GM23248 (cell line): ENCODE measurements at regions not wholly inside any gene's neighbourhood (a gene's known extent, or its start where the extent isn't known, plus 50 kb on each side); places are given as distances from the start of the nearest gene placed in this dataset.

Source experiments
- DNase-seq: peaks from one replicate; pipeline ENCODE4 v3.0.0-alpha.2; 2015
- H2AFZ ChIP-seq: fragments of 200-600 bp; sonication (generic); 2 replicates; pipeline ENCODE4 v1.6.1; 2016; ENCODE audit warnings: antibody characterized with exemption
- H3F3A ChIP-seq: fragments of 200-600 bp; sonication (generic); 2 replicates; pipeline ENCODE4 v1.6.1; 2016; ENCODE audit warnings: mild to moderate bottlenecking, antibody characterized with exemption, mixed run types; ENCODE audit not compliant: insufficient read depth
- H3K27ac ChIP-seq: fragments of 200-600 bp; sonication (generic); 2 replicates; pipeline ENCODE4 v1.5.1; 2016; ENCODE audit warnings: mild to moderate bottlenecking
- H3K27me3 ChIP-seq: fragments of 200-600 bp; sonication (generic); replicated peaks from 2 replicates; pipeline ENCODE4 v1.6.1; 2016; ENCODE audit warnings: mild to moderate bottlenecking; ENCODE audit not compliant: insufficient read depth
- H3K36me3 ChIP-seq: fragments of 200-600 bp; sonication (generic); 2 replicates; pipeline ENCODE4 v1.6.1; 2016; ENCODE audit warnings: low read depth, mild to moderate bottlenecking
- H3K4me1 ChIP-seq: fragments of 200-600 bp; sonication (generic); 2 replicates; pipeline ENCODE4 v1.6.1; 2016; ENCODE audit warnings: mild to moderate bottlenecking; ENCODE audit not compliant: insufficient read depth
- H3K4me2 ChIP-seq: fragments of 200-600 bp; sonication (generic); one replicate; pipeline ENCODE4 v1.6.1; 2016; ENCODE audit warnings: mild to moderate bottlenecking; ENCODE audit not compliant: unreplicated experiment
- H3K4me3 ChIP-seq: fragments of 200-600 bp; sonication (generic); 2 replicates; pipeline ENCODE4 v1.5.1; 2016; ENCODE audit warnings: mild to moderate bottlenecking
- H3K79me2 ChIP-seq: fragments of 200-600 bp; sonication (generic); 2 replicates; pipeline ENCODE4 v1.6.1; 2016; ENCODE audit warnings: mild to moderate bottlenecking; ENCODE audit not compliant: insufficient read depth
- H3K9ac ChIP-seq: fragments of 200-600 bp; sonication (generic); 2 replicates; pipeline ENCODE4 v1.6.1; 2016; ENCODE audit warnings: mild to moderate bottlenecking
- H3K9me2 ChIP-seq: fragments of 200-600 bp; sonication (generic); 2 replicates; pipeline ENCODE4 v1.6.1; 2016; ENCODE audit warnings: mixed run types, mild to moderate bottlenecking, moderate library complexity; ENCODE audit not compliant: insufficient read depth
- H3K9me3 ChIP-seq: fragments of 200-600 bp; sonication (generic); one replicate; pipeline ENCODE4 v1.6.1; 2017; ENCODE audit warnings: low read depth
- H4K20me1 ChIP-seq: fragments of 200-600 bp; sonication (generic); 2 replicates; pipeline ENCODE4 v1.6.0; 2016; ENCODE audit not compliant: insufficient read depth
- EZH2 ChIP-seq: fragments of 200-600 bp; sonication (generic); IDR thresholded peaks from 2 replicates; pipeline ENCODE4 v1.6.1; 2018; ENCODE audit warnings: antibody characterized with exemption, mild to moderate bottlenecking; ENCODE audit not compliant: insufficient read depth, poor library complexity, severe bottlenecking
- EZH2phosphoT487 ChIP-seq: fragments of 200-600 bp; sonication (generic); IDR thresholded peaks from 2 replicates; pipeline ENCODE4 v1.6.1; 2018; ENCODE audit warnings: antibody characterized with exemption, moderate library complexity, mild to moderate bottlenecking, low read depth; ENCODE audit not compliant: insufficient read depth
- WGBS, 2 experiments: methylation state at CpG; one replicate each; pipeline ENCODE4 v1.1.6; 2015 to 2017; ENCODE audit warnings: low lambda C conversion rate in 2 of 2, low coverage in 1 of 2; ENCODE audit errors: missing lambda C conversion rate in 2 of 2; 5-methylcytosine and 5-hydroxymethylcytosine counted together
- in situ Hi-C: fragments of 300-500 bp; cut with MboI; formaldehyde crosslinking; loops from 2 replicates; pipeline ENCODE4 v1.15.0; 2020

DNA sequence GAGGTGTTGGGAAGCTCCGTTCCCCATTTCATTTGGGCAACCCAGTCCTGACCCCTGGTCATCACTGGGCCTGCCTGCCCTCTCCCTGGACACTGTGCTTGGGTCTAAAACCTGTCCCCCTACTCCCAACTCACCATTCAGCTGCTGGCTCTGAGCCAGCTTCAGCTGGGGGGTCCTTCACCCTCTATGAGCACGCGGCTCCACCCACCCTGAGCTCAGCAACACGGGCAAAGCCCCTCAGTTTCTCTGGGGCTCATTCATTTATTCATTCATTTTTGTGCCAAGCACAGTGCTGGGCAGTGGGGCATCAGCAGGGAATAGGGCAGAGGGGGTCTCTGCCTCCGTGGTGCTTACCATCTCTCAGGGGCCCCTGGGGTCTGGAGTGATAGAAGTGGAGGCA is 199.8 kb upstream of the MVB12B start:
- Histone ChIP-seq H3K27ac (no peak overlapping the region), H3F3A (no peaks in the 10 kb centered on the region), H3K79me2 (no peaks in the 10 kb centered on the region), H3K9me2 (no peaks in the 10 kb centered on the region), H3K27me3 (peaks cover 9% of the 10 kb centered on the region), H2AFZ (no peak overlapping the region), H3K4me3 (no peak overlapping the region), H3K9me3 (no peaks in the 10 kb centered on the region), H4K20me1 (no peaks in the 10 kb centered on the region), H3K36me3 (no peaks in the 10 kb centered on the region), H3K4me2 (no peak overlapping the region), H3K9ac (no peak overlapping the region), H3K4me1 (no peaks in the 10 kb centered on the region)
- in situ Hi-C loops, result no loop called here
- DNase-seq, result no peak
- 44 to 45% methylated on average over 5 of the region's 5 CpGs for WGBS, 2 experiments
- no peak for TF ChIP-seq EZH2
- no peak for TF ChIP-seq EZH2phosphoT487

DNA sequence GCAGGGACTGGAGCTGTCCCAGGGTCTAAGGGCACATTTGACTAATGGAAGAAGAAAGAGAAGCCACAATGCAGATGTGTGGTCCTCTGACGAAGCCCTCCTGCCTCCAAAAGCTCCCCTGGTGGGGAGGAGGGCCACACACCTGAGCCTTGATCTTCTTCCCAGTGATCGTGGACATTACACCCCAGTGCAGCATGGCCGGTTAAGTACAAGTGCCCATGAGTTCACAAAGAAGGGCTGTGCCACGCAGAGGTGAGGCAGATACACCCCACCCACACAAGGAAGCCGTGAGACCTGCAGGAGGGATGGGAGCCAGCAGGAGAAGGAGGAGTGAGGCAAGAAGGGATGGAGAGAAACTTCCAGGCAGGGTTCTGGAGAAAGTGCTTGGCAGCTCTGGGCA is 199.0 kb upstream of the MVB12B start:
- no peaks in the 10 kb centered on the region for H3K79me2 ChIP-seq
- no peak overlapping the region for H3K4me3 ChIP-seq
- in situ Hi-C loops, result no loop called here
- H3K9me2 ChIP-seq, result no peaks in the 10 kb centered on the region
- DNase-seq, result no peak
- no peak overlapping the region for H3K27ac ChIP-seq
- no peak overlapping the region for H3K4me2 ChIP-seq
- no peak overlapping the region for H3K9ac ChIP-seq
- no peaks in the 10 kb centered on the region for H4K20me1 ChIP-seq
- no peaks in the 10 kb centered on the region for H3K36me3 ChIP-seq
- no peaks in the 10 kb centered on the region for H3K9me3 ChIP-seq
- WGBS, 2 experiments, result 47 to 55% methylated on average over 5 of the region's 5 CpGs
- TF ChIP-seq EZH2phosphoT487 (no peak), EZH2 (no peak)
- peaks cover 4% of the 10 kb centered on the region for H3K27me3 ChIP-seq
- no peaks in the 10 kb centered on the region for H3F3A ChIP-seq
- no peak overlapping the region for H2AFZ ChIP-seq
- H3K4me1 ChIP-seq, result no peaks in the 10 kb centered on the region

DNA sequence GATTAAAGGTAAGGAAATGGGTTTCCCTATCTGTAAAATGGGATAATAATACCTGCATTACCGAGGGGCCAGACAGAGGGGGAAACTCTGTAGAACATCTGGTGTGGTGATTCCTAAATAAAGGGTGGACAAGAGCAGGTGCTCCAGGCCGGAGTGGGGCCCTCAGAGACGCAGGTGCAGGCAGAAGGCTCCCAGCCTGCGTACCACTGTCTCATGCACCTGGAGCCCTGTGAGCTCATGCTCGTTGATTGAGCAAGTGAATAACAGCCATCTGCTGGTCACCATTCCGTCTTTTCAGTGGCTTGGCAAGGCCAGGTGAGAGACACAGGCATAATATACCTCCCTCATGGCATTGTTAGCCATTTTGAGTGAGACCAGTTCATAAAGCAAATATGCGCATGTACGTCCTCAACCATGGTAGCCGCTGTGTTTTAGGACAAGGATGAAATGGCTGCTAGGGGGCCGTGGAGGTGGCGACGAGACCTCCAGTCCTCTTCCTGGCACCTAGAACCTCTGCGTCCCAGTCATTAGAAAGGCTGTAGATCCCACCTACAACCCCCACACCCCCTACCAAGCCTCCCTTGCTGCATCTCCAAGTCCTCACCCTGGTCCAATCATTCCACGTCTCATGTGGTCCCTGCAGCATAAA is 198.0 kb upstream of the MVB12B start:
- H3F3A ChIP-seq, result no peaks in the 10 kb centered on the region
- TF ChIP-seq EZH2 (no peak), EZH2phosphoT487 (no peak)
- H4K20me1 ChIP-seq, result no peaks in the 10 kb centered on the region
- WGBS, 2 experiments, result 60 to 62% methylated on average over 14 of the region's 14 CpGs
- in situ Hi-C loops, result no loop called here
- H3K4me3 ChIP-seq, result no peak overlapping the region
- H3K4me2 ChIP-seq, result no peak overlapping the region
- H3K36me3 ChIP-seq, result no peaks in the 10 kb centered on the region
- H3K4me1 ChIP-seq, result no peaks in the 10 kb centered on the region
- no peaks in the 10 kb centered on the region for H3K9me2 ChIP-seq
- no peak for DNase-seq
- H3K79me2 ChIP-seq, result no peaks in the 10 kb centered on the region
- H3K9me3 ChIP-seq, result no peaks in the 10 kb centered on the region
- no peak overlapping the region for H2AFZ ChIP-seq
- peaks cover 4% of the 10 kb centered on the region for H3K27me3 ChIP-seq
- H3K9ac ChIP-seq, result no peak overlapping the region
- H3K27ac ChIP-seq, result no peak overlapping the region

DNA sequence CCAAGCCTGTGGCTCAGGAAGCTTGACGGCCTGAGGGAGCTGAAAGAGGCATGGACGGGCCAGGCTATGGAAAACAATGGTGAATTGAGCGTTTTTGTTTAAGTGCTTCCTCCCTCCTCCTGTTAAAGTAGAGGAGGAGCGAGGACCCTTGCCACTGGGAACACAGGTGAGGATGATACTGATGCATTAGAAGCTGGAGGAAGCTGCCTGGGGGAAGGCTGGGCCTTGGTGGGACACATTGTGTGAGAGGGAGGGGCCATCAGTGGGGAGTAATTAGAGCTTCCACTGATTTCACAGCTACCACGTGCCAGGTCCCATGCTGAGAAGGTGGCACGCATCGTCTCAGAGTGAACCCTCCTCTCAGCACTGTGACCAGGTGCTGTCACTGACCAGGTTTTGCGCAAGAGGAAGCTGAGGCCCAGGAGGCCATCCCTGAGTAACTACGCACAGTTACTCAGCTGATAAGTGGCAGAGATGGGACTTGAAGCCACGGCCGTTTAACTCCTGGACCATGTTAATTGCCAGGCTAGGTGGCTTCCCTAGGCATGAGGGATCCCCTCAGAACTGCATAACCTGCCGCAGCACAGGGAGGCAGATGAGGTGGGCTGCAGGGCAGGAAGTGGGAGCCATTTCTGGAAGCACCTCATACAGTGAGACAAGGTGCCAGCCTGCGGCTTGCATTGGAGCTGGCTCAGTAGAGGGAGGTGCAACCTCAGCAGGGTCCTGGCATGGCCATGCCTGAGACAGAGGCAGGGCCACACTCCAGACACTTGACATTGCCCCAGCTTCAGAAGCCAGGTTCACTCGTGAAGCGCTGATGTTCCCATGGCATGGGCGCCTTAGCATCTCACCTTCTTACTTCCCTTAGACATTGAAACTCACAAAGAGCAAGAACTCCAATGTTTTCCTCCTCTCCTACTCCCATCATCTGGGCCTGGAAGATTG is 195.3 kb upstream of the MVB12B start:
- 53 to 55% methylated on average over 16 of the region's 16 CpGs for WGBS, 2 experiments
- Histone ChIP-seq H3K27ac (no peak overlapping the region), H3K9me2 (no peaks in the 10 kb centered on the region; the same call in 1 of the 2 replicates), H3K36me3 (no peaks in the 10 kb centered on the region), H3K4me2 (no peak overlapping the region), H3K9ac (no peak overlapping the region), H2AFZ (no peak overlapping the region), H3K4me3 (no peak overlapping the region), H3K79me2 (no peaks in the 10 kb centered on the region), H3K9me3 (no peaks in the 10 kb centered on the region), H3K4me1 (no peaks in the 10 kb centered on the region), H3F3A (no peaks in the 10 kb centered on the region), H3K27me3 (peaks cover 4% of the 10 kb centered on the region), H4K20me1 (no peaks in the 10 kb centered on the region)
- no peak for DNase-seq
- in situ Hi-C loops, result no loop called here
- TF ChIP-seq EZH2phosphoT487 (no peak), EZH2 (no peak)
